Astrocyte (in vitro differentiated cells and primary cell): ENCODE measurements at regions not wholly inside any gene's neighbourhood (a gene's known extent, or its start where the extent isn't known, plus 50 kb on each side); places are given as distances from the start of the nearest gene placed in this dataset.

Experiments
- DNase-seq: peaks from one replicate; pipeline ENCODE4 v3.0.0-alpha.2; 2010; ENCODE audit warnings: low read depth
- FAIRE-seq: peaks from 2 replicates; lab custom pipeline; 2011; peaks lifted over from hg19 to GRCh38; lab: Jason Lieb, UNC
- H2AFZ ChIP-seq: 2 replicates; pipeline ENCODE4 v1.6.0; 2012; ENCODE audit warnings: low read depth, low read length, inconsistent platforms
- H3K27ac ChIP-seq: 2 replicates; pipeline ENCODE4 v1.5.1; 2011; ENCODE audit warnings: low read depth, low read length, inconsistent platforms
- H3K27me3 ChIP-seq: 2 replicates; pipeline ENCODE4 v1.6.0; 2011; ENCODE audit warnings: low read length, inconsistent platforms; ENCODE audit not compliant: insufficient read depth
- H3K36me3 ChIP-seq: 2 replicates; pipeline ENCODE4 v1.5.1; 2011; ENCODE audit warnings: low read length, inconsistent platforms; ENCODE audit not compliant: insufficient read depth
- H3K4me1 ChIP-seq: 2 replicates; pipeline ENCODE4 v1.5.1; 2011; ENCODE audit warnings: low read length, inconsistent platforms; ENCODE audit not compliant: insufficient read depth
- H3K4me2 ChIP-seq: 2 replicates; pipeline ENCODE4 v1.6.0; 2012; ENCODE audit warnings: low read length, inconsistent platforms
- H3K4me3 ChIP-seq: 2 replicates; pipeline ENCODE4 v1.5.1; 2011; ENCODE audit warnings: low read depth, mild to moderate bottlenecking, low read length, inconsistent platforms; ENCODE audit not compliant: insufficient read depth
- H3K79me2 ChIP-seq: 2 replicates; pipeline ENCODE4 v1.6.0; 2012; ENCODE audit warnings: mild to moderate bottlenecking, low read length, inconsistent platforms; ENCODE audit not compliant: insufficient read depth
- H3K9ac ChIP-seq: 2 replicates; pipeline ENCODE4 v1.6.0; 2012; ENCODE audit warnings: mild to moderate bottlenecking, low read length, inconsistent platforms
- H3K9me3 ChIP-seq: 2 replicates; pipeline ENCODE4 v1.5.1; 2012; ENCODE audit warnings: low read depth, mild to moderate bottlenecking, low read length, inconsistent platforms; ENCODE audit not compliant: insufficient read depth
- H4K20me1 ChIP-seq: 2 replicates; pipeline ENCODE4 v1.6.0; 2012; ENCODE audit warnings: low read length, inconsistent platforms; ENCODE audit not compliant: insufficient read depth
- H3K27ac Mint-ChIP-seq: one replicate; pipeline ENCODE4 v1.8.0; 2021; ENCODE audit warnings: mild to moderate bottlenecking, mixed read lengths; ENCODE audit not compliant: unreplicated experiment
- H3K27me3 Mint-ChIP-seq: one replicate; pipeline ENCODE4 v1.8.0; 2021; ENCODE audit warnings: low read depth, mixed read lengths; ENCODE audit not compliant: unreplicated experiment
- H3K36me3 Mint-ChIP-seq: one replicate; pipeline ENCODE4 v1.8.0; 2021; ENCODE audit warnings: low read depth, mixed read lengths; ENCODE audit not compliant: unreplicated experiment
- H3K4me1 Mint-ChIP-seq: one replicate; pipeline ENCODE4 v1.8.0; 2021; ENCODE audit warnings: low read depth, mixed read lengths; ENCODE audit not compliant: unreplicated experiment
- H3K4me3 Mint-ChIP-seq: one replicate; pipeline ENCODE4 v1.8.0; 2021; ENCODE audit warnings: mild to moderate bottlenecking, moderate library complexity, mixed read lengths; ENCODE audit not compliant: unreplicated experiment
- H3K9me3 Mint-ChIP-seq: one replicate; pipeline ENCODE4 v1.8.0; 2021; ENCODE audit warnings: mild to moderate bottlenecking, mixed read lengths; ENCODE audit not compliant: unreplicated experiment
- EZH2 ChIP-seq: IDR thresholded peaks from 2 replicates; pipeline ENCODE4 v1.6.1; 2012; ENCODE audit warnings: mild to moderate bottlenecking, low read length, inconsistent platforms; ENCODE audit not compliant: insufficient read depth
- TF ChIP-seq, protein P1 (sequence below): IDR thresholded peaks from 2 replicates; pipeline ENCODE4 v1.5.1; 2011; ENCODE audit warnings: low read depth, mild to moderate bottlenecking, inconsistent platforms, low read length, moderate library complexity; ENCODE audit not compliant: insufficient read depth

DNA sequence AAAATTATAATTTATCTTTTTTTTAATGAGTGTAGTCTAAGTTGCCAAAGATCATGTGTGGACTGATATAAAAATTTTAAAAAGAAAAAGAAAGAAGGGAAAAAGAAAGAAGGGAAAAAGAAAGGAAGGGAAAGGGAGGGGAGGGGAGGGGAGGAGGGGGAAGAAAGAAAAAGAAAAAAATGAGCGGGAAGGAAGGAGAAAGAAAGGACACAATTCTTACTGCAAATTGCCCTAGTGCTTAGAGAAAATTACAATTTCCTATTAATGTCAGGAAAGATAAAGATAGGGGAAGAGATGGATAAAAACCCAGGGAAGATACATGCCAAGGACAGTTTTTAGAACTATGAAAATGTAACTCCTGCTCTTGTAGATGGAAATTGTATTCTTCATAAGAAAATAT, 789.7 kb upstream of the GRAMD2B start:
- H3K36me3 ChIP-seq = no peaks in the 10 kb centered on the region
- H3K79me2 ChIP-seq = no peaks in the 10 kb centered on the region
- Mint-ChIP-seq H3K36me3 (no peaks in the 10 kb centered on the region), H3K9me3 (no peaks in the 10 kb centered on the region), H3K4me3 (peak overlapping the region; percentile 6), H3K4me1 (peaks cover 8% of the 10 kb centered on the region), H3K27ac (no peak overlapping the region), H3K27me3 (no peaks in the 10 kb centered on the region)
- no peak overlapping the region for H3K4me3 ChIP-seq
- H3K9me3 ChIP-seq = no peaks in the 10 kb centered on the region
- H3K27ac ChIP-seq = no peak overlapping the region
- H3K4me2 ChIP-seq = no peak overlapping the region
- no peaks in the 10 kb centered on the region for H3K27me3 ChIP-seq
- TF ChIP-seq, protein P1, sequence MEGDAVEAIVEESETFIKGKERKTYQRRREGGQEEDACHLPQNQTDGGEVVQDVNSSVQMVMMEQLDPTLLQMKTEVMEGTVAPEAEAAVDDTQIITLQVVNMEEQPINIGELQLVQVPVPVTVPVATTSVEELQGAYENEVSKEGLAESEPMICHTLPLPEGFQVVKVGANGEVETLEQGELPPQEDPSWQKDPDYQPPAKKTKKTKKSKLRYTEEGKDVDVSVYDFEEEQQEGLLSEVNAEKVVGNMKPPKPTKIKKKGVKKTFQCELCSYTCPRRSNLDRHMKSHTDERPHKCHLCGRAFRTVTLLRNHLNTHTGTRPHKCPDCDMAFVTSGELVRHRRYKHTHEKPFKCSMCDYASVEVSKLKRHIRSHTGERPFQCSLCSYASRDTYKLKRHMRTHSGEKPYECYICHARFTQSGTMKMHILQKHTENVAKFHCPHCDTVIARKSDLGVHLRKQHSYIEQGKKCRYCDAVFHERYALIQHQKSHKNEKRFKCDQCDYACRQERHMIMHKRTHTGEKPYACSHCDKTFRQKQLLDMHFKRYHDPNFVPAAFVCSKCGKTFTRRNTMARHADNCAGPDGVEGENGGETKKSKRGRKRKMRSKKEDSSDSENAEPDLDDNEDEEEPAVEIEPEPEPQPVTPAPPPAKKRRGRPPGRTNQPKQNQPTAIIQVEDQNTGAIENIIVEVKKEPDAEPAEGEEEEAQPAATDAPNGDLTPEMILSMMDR = no peak
- TF ChIP-seq EZH2 = no peak
- H4K20me1 ChIP-seq = no peaks in the 10 kb centered on the region
- H3K9ac ChIP-seq = no peak overlapping the region
- no peak for DNase-seq
- H3K4me1 ChIP-seq = no peaks in the 10 kb centered on the region
- H2AFZ ChIP-seq = no peak overlapping the region
- no peak for FAIRE-seq

DNA sequence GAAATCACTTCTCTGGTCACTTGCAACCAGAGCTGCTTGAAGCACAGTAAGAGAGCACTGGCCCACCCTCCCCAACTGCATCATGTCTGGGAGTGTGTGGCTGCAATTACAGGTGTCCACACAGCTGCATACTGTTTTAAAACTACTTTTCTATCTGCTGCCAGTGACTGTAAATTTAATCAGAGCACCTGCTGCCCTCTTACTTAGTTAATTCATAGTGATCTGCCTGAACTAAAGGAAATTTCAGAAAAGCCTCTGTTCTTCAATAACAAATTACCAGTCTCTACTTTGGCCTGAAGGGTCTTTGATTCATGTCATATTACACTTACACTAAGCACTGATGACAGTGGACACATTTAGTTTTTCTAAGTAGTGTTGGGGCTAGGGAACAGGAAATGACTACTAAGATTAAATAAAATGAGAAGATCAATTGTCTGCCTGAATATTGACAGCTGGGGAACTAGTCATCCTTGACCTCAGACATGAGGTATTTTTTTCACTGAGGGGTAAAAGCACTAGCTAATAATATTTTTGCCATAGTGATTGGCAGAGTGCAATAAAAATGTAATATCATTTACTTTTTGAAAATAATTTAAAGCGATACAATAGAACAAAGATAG, 788.9 kb upstream of the GRAMD2B start:
- Mint-ChIP-seq H3K27me3 (no peaks in the 10 kb centered on the region), H3K36me3 (no peaks in the 10 kb centered on the region), H3K9me3 (no peaks in the 10 kb centered on the region), H3K27ac (no peak overlapping the region), H3K4me3 (no peak overlapping the region), H3K4me1 (peaks cover 8% of the 10 kb centered on the region)
- Histone ChIP-seq H3K27ac (no peak overlapping the region), H2AFZ (no peak overlapping the region), H3K9ac (no peak overlapping the region), H3K4me1 (no peaks in the 10 kb centered on the region), H3K36me3 (no peaks in the 10 kb centered on the region), H3K4me2 (no peak overlapping the region), H4K20me1 (no peaks in the 10 kb centered on the region), H3K27me3 (no peaks in the 10 kb centered on the region), H3K4me3 (no peak overlapping the region), H3K9me3 (no peaks in the 10 kb centered on the region), H3K79me2 (no peaks in the 10 kb centered on the region)
- no peak for TF ChIP-seq EZH2
- TF ChIP-seq, protein P1 = no peak
- no peak for FAIRE-seq
- DNase-seq = no peak

DNA sequence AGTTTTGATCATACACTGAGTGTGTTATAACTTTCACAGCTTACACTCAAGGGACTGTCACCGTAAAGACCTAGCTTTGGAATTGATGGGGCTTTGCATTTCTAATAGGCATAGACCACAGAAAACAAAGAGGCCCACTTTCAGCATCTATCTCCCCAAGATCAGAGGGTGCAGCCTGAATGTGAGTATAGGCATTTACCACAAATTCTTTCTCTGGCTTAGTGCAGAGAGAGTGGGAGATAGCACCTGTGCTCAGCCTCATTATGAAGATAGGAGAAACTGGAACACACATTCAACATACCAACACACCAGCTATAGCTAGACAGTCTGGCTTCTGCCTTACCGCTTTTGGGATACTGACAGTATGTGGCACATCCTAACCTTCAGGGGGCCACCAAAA, 783.4 kb upstream of the GRAMD2B start:
- no peak for FAIRE-seq

More for the DNA sequence above, 783.4 kb upstream of the GRAMD2B start:
- Histone ChIP-seq H2AFZ (no peak overlapping the region), H3K27me3 (no peaks in the 10 kb centered on the region), H3K9ac (no peak overlapping the region), H3K27ac (no peak overlapping the region), H3K4me3 (no peak overlapping the region), H4K20me1 (no peaks in the 10 kb centered on the region), H3K4me2 (no peak overlapping the region), H3K79me2 (no peaks in the 10 kb centered on the region), H3K4me1 (no peaks in the 10 kb centered on the region), H3K9me3 (no peaks in the 10 kb centered on the region), H3K36me3 (no peaks in the 10 kb centered on the region)
- TF ChIP-seq, protein P1 = no peak
- TF ChIP-seq EZH2 = no peak
- no peak overlapping the region for H3K4me3 Mint-ChIP-seq
- H3K27me3 Mint-ChIP-seq = no peaks in the 10 kb centered on the region
- peaks cover 4% of the 10 kb centered on the region for H3K9me3 Mint-ChIP-seq
- H3K27ac Mint-ChIP-seq = no peak overlapping the region
- H3K4me1 Mint-ChIP-seq = peaks cover 2% of the 10 kb centered on the region
- DNase-seq = no peak
- H3K36me3 Mint-ChIP-seq = no peaks in the 10 kb centered on the region
